Activated naive CD4-positive, alpha-beta T cell treated with anti-CD3 and anti-CD28 coated beads, Interleukin-2, amount 10 ng/mL, durations not matched to agents 7 days and 5 days (primary cell): ENCODE measurements at regions not wholly inside any gene's neighbourhood (a gene's known extent, or its start where the extent isn't known, plus 50 kb on each side); places are given as distances from the start of the nearest gene placed in this dataset.
"Not testable (repeated sequence)": the region's sequence is repeated elsewhere in the genome, so short reads cannot be mapped to it uniquely, and the experiment has no call there.

Experiments used
- CTCF ChIA-PET: fragments of 350-600 bp; sonication (Branson Sonifier 250); formaldehyde crosslinking; loops from one replicate; lab custom pipeline; 2021; ENCODE audit warnings: antibody characterized with exemption; lab: Charles Lee
- DNase-seq: peaks from one replicate; pipeline ENCODE4 v3.0.0-alpha.2; 2020
- H3K27ac Mint-ChIP-seq: one replicate; pipeline ENCODE4 v1.8.0; 2021; ENCODE audit warnings: mild to moderate bottlenecking, moderate library complexity, mixed read lengths
- H3K27me3 Mint-ChIP-seq: one replicate; pipeline ENCODE4 v1.8.0; 2021; ENCODE audit warnings: mild to moderate bottlenecking, mixed read lengths
- H3K36me3 Mint-ChIP-seq: one replicate; pipeline ENCODE4 v1.8.0; 2021; ENCODE audit warnings: mixed read lengths
- H3K4me1 Mint-ChIP-seq: one replicate; pipeline ENCODE4 v1.8.0; 2021; ENCODE audit warnings: mixed read lengths
- H3K4me3 Mint-ChIP-seq: one replicate; pipeline ENCODE4 v1.8.0; 2021; ENCODE audit warnings: mild to moderate bottlenecking, moderate library complexity, mixed read lengths
- H3K9me3 Mint-ChIP-seq: one replicate; pipeline ENCODE4 v1.8.0; 2021; ENCODE audit warnings: mixed read lengths

DNA sequence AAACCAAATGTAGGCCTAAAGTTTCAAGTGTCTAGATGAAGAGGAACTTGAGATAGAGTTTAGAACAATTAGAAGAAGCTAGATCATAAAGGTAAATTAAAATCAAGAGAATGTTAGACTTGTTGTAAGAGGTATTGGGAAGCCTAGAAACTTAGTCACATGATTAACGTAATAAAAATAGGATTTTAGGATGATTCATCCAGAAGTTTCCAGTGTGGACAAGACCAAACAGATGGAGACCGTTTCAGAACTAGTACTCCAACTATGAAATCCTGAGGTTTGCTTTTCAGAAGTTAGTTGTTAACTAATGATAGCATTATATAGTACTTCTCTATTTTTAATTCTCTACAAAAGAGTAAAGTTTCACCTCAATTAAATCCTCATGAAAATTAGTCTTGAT lies 104.9 kb downstream of the MZT1 start:
- no peaks in the 10 kb centered on the region for H3K9me3 Mint-ChIP-seq
- CTCF ChIA-PET = no interaction called here
- no peak overlapping the region for H3K27ac Mint-ChIP-seq
- H3K4me3 Mint-ChIP-seq = no peak overlapping the region
- H3K4me1 Mint-ChIP-seq = no peaks in the 10 kb centered on the region
- H3K27me3 Mint-ChIP-seq = no peaks in the 10 kb centered on the region
- no peak for DNase-seq
- H3K36me3 Mint-ChIP-seq = no peaks in the 10 kb centered on the region

DNA sequence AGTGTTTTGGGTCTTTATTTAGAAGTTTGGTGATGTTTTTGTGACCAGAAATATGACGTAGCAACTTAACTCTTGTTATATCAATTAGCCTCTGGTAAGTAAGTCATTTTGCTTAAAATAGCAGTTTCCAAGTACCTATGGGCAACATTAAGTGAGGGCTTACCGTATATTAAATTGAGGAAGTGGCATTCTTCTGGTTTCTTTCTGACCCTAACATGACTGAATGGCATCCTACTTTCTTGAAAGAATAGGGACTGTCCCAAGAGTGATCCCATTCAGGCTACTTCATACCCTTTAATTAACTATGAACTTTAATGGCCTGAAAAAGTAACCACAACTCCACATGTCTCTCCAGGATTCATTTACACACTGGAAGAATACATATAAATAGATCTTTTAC lies 106.6 kb downstream of the MZT1 start:
- no peaks in the 10 kb centered on the region for H3K36me3 Mint-ChIP-seq
- no peaks in the 10 kb centered on the region for H3K4me1 Mint-ChIP-seq
- H3K9me3 Mint-ChIP-seq = no peaks in the 10 kb centered on the region
- DNase-seq = no peak
- no peak overlapping the region for H3K27ac Mint-ChIP-seq
- no peaks in the 10 kb centered on the region for H3K27me3 Mint-ChIP-seq
- no peak overlapping the region for H3K4me3 Mint-ChIP-seq
- CTCF ChIA-PET = no interaction called here

DNA sequence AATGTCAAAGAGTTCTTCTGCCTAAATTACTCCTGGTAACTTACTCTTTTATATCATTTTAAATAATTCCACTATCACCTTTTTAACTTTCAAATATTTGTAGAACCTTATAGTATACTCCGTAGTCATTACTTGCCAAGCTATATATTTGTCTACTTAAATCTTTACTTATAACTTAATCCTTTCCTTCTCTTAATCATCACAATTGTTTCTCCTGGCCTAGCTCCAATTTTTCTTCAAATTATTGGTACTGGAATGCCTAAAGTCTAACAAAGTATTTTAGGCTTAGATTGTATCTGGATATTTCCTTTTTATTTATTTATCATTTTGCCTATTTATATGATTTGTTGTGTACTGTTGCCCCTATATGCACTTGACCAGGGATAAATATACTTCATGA lies 109.5 kb downstream of the MZT1 start:
- Mint-ChIP-seq H3K4me3 (no peak overlapping the region), H3K27ac (no peak overlapping the region), H3K36me3 (no peaks in the 10 kb centered on the region), H3K4me1 (no peaks in the 10 kb centered on the region), H3K27me3 (no peaks in the 10 kb centered on the region), H3K9me3 (no peaks in the 10 kb centered on the region)
- DNase-seq = no peak
- CTCF ChIA-PET = no interaction called here

DNA sequence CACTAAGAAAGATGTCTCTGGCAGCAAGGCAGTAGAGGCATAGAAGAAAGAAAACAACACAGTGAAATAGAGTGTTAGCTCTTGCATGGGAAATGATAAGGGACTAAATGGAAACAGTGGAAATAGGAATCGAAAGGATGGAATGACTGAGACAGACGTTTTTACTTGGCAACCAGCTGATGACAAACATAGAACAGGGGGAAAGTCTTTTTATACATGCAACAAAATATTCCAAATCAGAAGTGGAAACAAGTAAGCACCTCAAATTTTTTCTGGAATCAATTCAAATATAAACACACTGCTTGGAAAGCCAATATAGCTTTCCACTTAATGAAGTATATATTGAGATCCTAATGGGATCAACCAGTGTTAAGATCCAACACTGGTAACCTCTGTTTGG lies 110.2 kb downstream of the MZT1 start:
- H3K36me3 Mint-ChIP-seq = no peaks in the 10 kb centered on the region
- CTCF ChIA-PET = no interaction called here

DNA sequence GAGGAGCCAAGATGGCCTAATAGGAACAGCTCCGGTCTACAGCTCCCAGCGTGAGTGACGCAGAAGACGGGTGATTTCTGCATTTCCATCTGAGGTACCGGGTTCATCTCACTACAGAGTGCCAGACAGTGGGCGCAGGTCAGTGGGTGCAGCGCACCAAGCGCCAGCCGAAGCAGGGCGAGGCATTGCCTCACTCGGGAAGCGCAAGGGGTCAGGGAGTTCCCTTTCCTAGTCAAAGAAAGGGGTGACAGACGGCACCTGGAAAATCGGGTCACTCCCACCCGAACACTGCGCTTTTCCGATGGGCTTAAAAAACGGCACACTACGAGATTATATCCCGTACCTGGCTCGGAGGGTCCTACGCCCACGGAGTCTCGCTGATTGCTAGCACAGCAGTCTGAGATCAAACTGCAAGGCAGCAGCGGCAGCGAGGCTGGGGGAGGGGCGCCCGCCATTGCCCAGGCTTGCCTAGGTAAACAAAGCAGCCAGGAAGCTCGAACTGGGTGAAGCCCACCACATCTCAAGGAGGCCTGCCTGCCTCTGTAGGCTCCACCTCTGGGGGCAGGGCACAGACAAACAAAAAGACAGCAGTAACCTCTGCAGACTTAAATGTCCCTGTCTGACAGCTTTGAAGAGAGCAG lies 117.1 kb downstream of the MZT1 start:
- DNase-seq, H3K4me3 Mint-ChIP-seq, H3K4me1 Mint-ChIP-seq, CTCF ChIA-PET, H3K27ac Mint-ChIP-seq, H3K27me3 Mint-ChIP-seq, H3K36me3 Mint-ChIP-seq, H3K9me3 Mint-ChIP-seq: not testable (repeated sequence)

More for the DNA sequence above, 110.2 kb downstream of the MZT1 start:
- no peak for DNase-seq
- no peak overlapping the region for H3K27ac Mint-ChIP-seq
- H3K27me3 Mint-ChIP-seq = no peaks in the 10 kb centered on the region
- H3K4me3 Mint-ChIP-seq = no peak overlapping the region
- no peaks in the 10 kb centered on the region for H3K4me1 Mint-ChIP-seq
- H3K9me3 Mint-ChIP-seq = no peaks in the 10 kb centered on the region

DNA sequence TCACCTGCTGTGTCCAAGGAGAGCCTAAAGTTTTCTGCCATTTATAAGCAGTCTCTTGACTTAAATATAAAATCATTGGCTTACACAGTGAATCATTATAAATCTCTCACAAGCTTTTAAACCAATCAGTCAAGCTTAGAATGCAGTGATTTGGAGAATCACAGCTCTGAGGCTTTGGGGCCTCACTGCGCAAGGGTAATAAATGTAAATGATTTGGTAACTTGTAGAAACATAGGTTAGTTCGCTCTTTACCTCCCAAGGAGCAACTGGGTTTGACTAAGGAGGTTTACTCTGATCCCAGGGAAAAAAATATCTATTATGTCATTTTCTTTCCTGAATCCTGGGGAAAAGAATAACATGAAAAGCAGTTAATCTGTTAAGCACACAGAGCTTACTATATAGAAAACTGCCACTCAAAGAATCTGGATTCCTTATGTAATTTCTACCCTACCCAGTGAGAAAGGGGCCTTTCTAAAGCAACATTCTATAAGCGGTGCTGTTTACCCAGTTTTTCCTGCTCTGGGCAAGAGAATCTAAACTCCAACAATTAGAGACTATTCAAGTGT lies 128.2 kb downstream of the MZT1 start:
- Mint-ChIP-seq H3K9me3 (no peaks in the 10 kb centered on the region), H3K27ac (no peak overlapping the region), H3K4me3 (no peak overlapping the region), H3K4me1 (no peaks in the 10 kb centered on the region), H3K27me3 (no peaks in the 10 kb centered on the region), H3K36me3 (no peaks in the 10 kb centered on the region)
- no peak for DNase-seq
- CTCF ChIA-PET = no interaction called here

DNA sequence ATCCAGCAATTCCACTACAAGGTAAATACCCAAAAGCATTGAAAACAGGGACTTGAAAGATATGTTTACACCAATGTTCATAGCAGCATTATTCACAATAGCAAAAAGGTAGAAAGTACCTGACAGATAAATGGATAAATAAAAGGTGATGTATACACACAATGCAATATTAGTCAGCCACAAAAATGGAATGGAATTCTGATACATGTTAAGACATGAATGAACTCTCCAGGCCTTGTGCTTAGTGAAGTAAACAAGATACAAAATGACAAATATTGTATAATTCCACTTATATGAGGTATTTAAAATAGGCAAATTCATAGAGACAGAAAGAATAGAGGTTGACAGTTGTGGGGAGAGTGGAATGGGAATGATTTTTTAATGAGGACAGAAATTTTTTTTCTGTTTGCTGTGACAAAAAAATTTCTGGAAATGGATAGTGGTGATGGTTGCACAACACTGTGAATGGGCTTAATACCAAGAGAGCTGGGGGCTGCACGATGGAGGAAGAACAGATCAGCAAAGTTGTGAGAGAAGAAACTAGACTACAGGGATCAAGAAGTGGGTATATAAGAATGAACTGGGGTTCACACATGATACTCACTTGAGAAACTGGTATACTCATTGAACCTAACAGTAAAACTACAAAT lies 137.2 kb downstream of the MZT1 start:
- CTCF ChIA-PET = no interaction called here
- DNase-seq = no peak
- H3K4me1 Mint-ChIP-seq = no peaks in the 10 kb centered on the region
- no peaks in the 10 kb centered on the region for H3K27me3 Mint-ChIP-seq
- H3K36me3 Mint-ChIP-seq = no peaks in the 10 kb centered on the region
- no peaks in the 10 kb centered on the region for H3K9me3 Mint-ChIP-seq
- no peak overlapping the region for H3K27ac Mint-ChIP-seq
- no peak overlapping the region for H3K4me3 Mint-ChIP-seq

DNA sequence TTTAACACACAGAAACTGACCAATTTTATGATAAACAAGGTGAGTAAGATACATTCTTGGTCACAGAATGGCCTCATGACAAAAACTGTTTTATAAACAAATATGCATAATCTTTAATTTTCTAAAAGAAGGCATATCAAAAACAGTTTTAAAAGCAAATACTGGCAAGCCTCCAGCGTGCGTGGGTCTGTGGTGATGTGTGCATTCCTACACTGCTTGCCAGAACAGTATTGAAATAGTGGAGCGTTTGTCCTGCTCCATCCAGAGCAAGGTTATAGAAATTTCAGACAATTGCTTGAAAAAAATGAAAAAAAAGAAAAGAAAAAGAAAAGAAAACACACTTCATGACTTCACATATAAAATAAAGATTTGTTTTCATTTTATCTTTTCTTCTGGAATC lies 140.9 kb downstream of the MZT1 start:
- DNase-seq = no peak
- CTCF ChIA-PET = no interaction called here
- no peak overlapping the region for H3K27ac Mint-ChIP-seq
- H3K4me1 Mint-ChIP-seq = no peaks in the 10 kb centered on the region
- no peak overlapping the region for H3K4me3 Mint-ChIP-seq
- H3K9me3 Mint-ChIP-seq = no peaks in the 10 kb centered on the region
- H3K36me3 Mint-ChIP-seq = no peaks in the 10 kb centered on the region
- no peaks in the 10 kb centered on the region for H3K27me3 Mint-ChIP-seq

DNA sequence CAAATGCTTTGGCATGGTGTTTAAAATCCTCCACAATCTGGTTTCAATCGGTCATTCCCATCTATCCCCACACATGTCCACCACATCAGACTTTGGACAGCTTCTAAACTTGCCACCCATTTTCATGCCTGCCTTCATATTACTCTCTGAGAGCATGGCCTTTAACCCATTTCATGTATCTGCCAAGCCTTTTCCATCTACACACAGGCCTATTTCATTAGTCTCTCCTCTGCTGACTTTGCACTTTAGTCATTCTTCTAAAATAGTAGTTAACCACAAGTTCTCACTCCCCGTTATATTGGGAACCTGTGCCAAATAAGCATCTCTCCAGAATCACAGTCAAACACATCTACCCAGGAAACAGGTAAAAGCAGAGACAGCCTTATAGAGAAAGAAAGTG lies 142.2 kb downstream of the MZT1 start:
- Mint-ChIP-seq H3K27me3 (no peaks in the 10 kb centered on the region), H3K36me3 (no peaks in the 10 kb centered on the region), H3K9me3 (no peaks in the 10 kb centered on the region), H3K4me3 (no peak overlapping the region), H3K4me1 (no peaks in the 10 kb centered on the region), H3K27ac (no peak overlapping the region)
- CTCF ChIA-PET = no interaction called here
- no peak for DNase-seq

DNA sequence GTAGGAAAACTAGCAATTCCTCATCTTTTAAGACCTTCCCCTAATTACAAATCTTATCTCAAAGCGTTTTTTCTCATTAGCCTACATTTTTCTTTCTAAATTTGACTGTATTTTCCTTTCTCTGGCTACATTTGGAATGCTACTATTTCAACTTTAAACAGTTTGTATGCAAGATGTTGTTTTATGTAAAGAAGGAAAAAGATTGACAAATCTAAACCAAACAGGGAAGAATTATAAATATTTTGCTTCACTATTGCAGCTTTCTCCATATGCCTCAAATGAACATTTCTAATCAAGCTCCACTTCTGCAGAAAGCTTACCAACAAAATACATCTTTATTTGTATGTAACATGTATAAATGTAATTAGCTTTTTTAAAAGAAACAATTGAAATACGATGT lies 156.2 kb downstream of the MZT1 start:
- DNase-seq = no peak
- no peaks in the 10 kb centered on the region for H3K4me1 Mint-ChIP-seq
- CTCF ChIA-PET = no interaction called here

DNA sequence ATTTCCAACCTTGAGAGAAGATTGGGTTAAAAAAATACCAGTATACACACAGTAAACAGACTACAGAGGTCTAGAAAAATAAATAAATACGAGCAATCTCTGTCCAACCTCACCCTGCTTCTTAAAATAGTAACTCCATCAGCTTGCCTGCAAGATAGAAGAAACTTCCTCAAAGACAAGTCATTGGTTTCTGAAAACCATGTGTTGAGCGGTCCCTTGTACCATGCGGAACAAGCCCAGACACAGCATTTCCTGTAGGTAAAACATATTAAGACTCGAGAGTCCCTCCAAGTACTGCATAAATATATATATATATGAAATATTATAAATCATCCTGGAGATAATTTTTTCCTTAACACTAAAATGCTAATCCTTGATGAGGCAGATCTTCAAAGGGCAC lies 157.4 kb downstream of the MZT1 start:
- Mint-ChIP-seq H3K36me3 (no peaks in the 10 kb centered on the region), H3K27ac (no peak overlapping the region), H3K4me3 (no peak overlapping the region), H3K4me1 (no peaks in the 10 kb centered on the region), H3K9me3 (peaks cover 2% of the 10 kb centered on the region), H3K27me3 (no peaks in the 10 kb centered on the region)
- CTCF ChIA-PET = no interaction called here
- DNase-seq = no peak

More for the DNA sequence above, 156.2 kb downstream of the MZT1 start:
- peaks cover 2% of the 10 kb centered on the region for H3K9me3 Mint-ChIP-seq
- H3K4me3 Mint-ChIP-seq = no peak overlapping the region
- H3K27ac Mint-ChIP-seq = no peak overlapping the region
- no peaks in the 10 kb centered on the region for H3K27me3 Mint-ChIP-seq
- H3K36me3 Mint-ChIP-seq = no peaks in the 10 kb centered on the region

DNA sequence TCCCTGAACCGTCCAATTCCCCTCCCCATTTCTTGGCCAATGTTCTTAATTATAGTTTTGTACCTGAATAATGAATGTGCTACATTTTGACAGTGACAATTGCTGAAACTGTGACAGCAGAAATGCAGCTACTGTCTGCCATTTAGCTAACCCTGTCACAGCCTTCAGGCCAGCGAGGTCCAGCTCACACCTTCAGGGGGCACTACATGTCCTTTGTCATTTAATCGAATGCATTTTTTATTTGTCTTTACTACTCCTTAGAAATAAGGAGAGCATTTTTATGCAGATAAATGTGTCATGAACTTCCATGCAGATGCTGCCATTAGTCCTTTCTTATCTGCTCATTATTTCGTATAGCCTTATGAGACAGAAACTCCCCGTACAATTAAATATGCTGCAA lies 159.9 kb downstream of the MZT1 start:
- H3K27me3 Mint-ChIP-seq = no peaks in the 10 kb centered on the region
- H3K27ac Mint-ChIP-seq = no peak overlapping the region
- H3K9me3 Mint-ChIP-seq = no peaks in the 10 kb centered on the region
- no peaks in the 10 kb centered on the region for H3K36me3 Mint-ChIP-seq
- DNase-seq = no peak
- H3K4me3 Mint-ChIP-seq = no peak overlapping the region
- no peaks in the 10 kb centered on the region for H3K4me1 Mint-ChIP-seq
- CTCF ChIA-PET = no interaction called here

DNA sequence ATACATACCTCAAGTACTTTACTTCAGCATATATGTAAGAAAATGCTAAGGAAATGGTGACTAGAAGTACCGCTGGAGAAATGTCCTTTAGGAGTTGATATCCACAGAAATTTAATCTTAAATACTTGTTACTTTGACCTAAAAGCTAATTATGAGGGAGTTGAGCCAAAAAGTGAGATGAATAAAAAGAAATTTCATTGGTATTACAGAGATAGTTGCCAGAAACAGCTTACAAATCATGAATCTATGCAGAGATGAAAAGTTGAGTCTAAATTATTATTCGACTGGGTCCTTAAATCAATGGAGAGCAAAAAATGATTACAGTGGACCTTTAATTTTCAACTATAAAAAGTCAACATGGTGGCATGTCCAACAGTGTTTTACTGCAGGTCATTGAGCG lies 160.9 kb downstream of the MZT1 start:
- H3K4me1 Mint-ChIP-seq = no peaks in the 10 kb centered on the region
- H3K27me3 Mint-ChIP-seq = no peaks in the 10 kb centered on the region
- no peaks in the 10 kb centered on the region for H3K36me3 Mint-ChIP-seq
- CTCF ChIA-PET = interaction anchor here (1.0 kb wide), 1 partner anchor 1606 kb away, joined by 3 read pairs; no protein-coding TSS in a partner anchor
- H3K9me3 Mint-ChIP-seq = no peaks in the 10 kb centered on the region
- no peak overlapping the region for H3K4me3 Mint-ChIP-seq
- no peak overlapping the region for H3K27ac Mint-ChIP-seq
- no peak for DNase-seq

DNA sequence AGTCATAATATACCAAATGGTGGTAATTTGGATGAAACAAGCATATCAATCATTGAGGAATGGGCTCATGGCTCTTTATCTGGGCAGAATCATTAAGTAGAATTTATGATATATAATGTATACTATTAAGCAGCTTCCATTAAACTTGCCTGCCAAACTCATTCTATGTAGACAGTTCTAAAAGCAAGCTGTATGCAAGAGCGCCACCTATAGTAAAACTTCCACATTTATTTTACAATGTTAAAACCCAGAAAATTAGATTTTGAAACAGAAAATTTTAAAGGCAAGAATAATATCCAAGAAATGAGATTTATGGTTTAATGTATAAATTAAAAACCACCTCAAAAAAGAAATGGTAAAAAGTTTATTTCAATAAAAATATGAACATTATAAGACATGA lies 161.5 kb downstream of the MZT1 start:
- H3K36me3 Mint-ChIP-seq = no peaks in the 10 kb centered on the region
- no peaks in the 10 kb centered on the region for H3K9me3 Mint-ChIP-seq
- no peak overlapping the region for H3K4me3 Mint-ChIP-seq
- H3K27me3 Mint-ChIP-seq = no peaks in the 10 kb centered on the region
- H3K27ac Mint-ChIP-seq = no peak overlapping the region
- CTCF ChIA-PET = interaction anchor here (1.0 kb wide), 1 partner anchor 1605 kb away, joined by 3 read pairs; no protein-coding TSS in a partner anchor
- no peaks in the 10 kb centered on the region for H3K4me1 Mint-ChIP-seq
- no peak for DNase-seq

DNA sequence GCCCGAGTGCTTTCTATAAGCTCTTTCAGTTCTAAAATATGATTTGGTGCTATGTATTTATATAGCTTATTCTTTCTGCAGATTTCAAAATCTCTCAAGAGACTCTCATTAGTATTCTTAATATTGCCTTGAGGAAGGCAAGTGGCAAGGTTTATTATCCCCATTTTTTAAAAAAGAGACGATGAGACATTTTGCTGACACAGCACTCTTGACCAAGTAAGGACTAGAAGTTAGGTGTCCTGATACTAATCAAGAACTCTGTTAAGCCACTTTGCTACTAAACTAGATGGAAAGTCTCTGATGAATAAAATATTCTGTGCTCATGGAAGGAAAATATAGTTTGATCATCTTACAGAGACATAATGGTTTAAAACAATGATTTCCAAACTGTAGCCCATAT lies 164.7 kb downstream of the MZT1 start:
- Mint-ChIP-seq H3K36me3 (no peaks in the 10 kb centered on the region), H3K27me3 (no peaks in the 10 kb centered on the region), H3K27ac (no peak overlapping the region), H3K4me1 (no peaks in the 10 kb centered on the region), H3K9me3 (no peaks in the 10 kb centered on the region), H3K4me3 (no peak overlapping the region)
- CTCF ChIA-PET = no interaction called here
- DNase-seq = no peak
